Type B pancreatic cell (in vitro differentiated cells): ENCODE measurements at regions not wholly inside any gene's neighbourhood (a gene's known extent, or its start where the extent isn't known, plus 50 kb on each side); places are given as distances from the start of the nearest gene placed in this dataset.

Experiments used
- DNase-seq: peaks from one replicate; pipeline ENCODE4 v3.0.0; 2021; ENCODE audit warnings: mixed read lengths; ENCODE audit not compliant: unreplicated experiment; ENCODE audit errors: extremely low spot score
- H3K27ac Mint-ChIP-seq: 2 replicates; pipeline ENCODE4 v1.8.0; 2021; ENCODE audit warnings: mild to moderate bottlenecking, mixed read lengths
- H3K27me3 Mint-ChIP-seq: 2 replicates; pipeline ENCODE4 v1.8.0; 2021; ENCODE audit warnings: mixed read lengths
- H3K36me3 Mint-ChIP-seq: 2 replicates; pipeline ENCODE4 v1.8.0; 2021; ENCODE audit warnings: mixed read lengths
- H3K4me1 Mint-ChIP-seq: one replicate; pipeline ENCODE4 v1.8.0; 2021; ENCODE audit warnings: mixed read lengths; ENCODE audit not compliant: unreplicated experiment
- H3K4me3 Mint-ChIP-seq: 2 replicates; pipeline ENCODE4 v1.8.0; 2021; ENCODE audit warnings: mild to moderate bottlenecking, mixed read lengths
- H3K9me3 Mint-ChIP-seq: 2 replicates; pipeline ENCODE4 v1.8.0; 2021; ENCODE audit warnings: mixed read lengths
- CTCF ChIP-seq: fragments of 200-600 bp; sonication (generic); conservative IDR thresholded peaks from 2 replicates; pipeline ENCODE4 v1.5.0; 2021; ENCODE audit warnings: antibody characterized with exemption, mild to moderate bottlenecking

GRCh38 chr12:19925841-19926240 lies 442.5 kb upstream of the PDE3A start:
- no peak for DNase-seq
- no peaks in the 10 kb centered on the region for H3K9me3 Mint-ChIP-seq
- no peaks in the 10 kb centered on the region for H3K4me1 Mint-ChIP-seq
- no peak for TF ChIP-seq CTCF
- peaks cover 4% of the 10 kb centered on the region for H3K36me3 Mint-ChIP-seq
- no peak overlapping the region for H3K4me3 Mint-ChIP-seq
- H3K27ac Mint-ChIP-seq, result no peak overlapping the region
- H3K27me3 Mint-ChIP-seq, result no peaks in the 10 kb centered on the region

- no peaks in the 10 kb centered on the region for H3K27me3 Mint-ChIP-seq
- no peak for DNase-seq
Observed at GRCh38 chr12:19926266-19926665, 442.1 kb upstream of the PDE3A start.

GRCh38 chr12:19927661-19928060 lies 440.7 kb upstream of the PDE3A start:
- H3K4me3 Mint-ChIP-seq, result no peak overlapping the region
- H3K36me3 Mint-ChIP-seq, result no peaks in the 10 kb centered on the region
- H3K4me1 Mint-ChIP-seq, result peaks cover 4% of the 10 kb centered on the region
- no peak overlapping the region for H3K27ac Mint-ChIP-seq
- H3K9me3 Mint-ChIP-seq, result no peaks in the 10 kb centered on the region
- no peak for TF ChIP-seq CTCF
- H3K27me3 Mint-ChIP-seq, result peaks cover 3% of the 10 kb centered on the region
- no peak for DNase-seq

More at GRCh38 chr12:19926266-19926665, 442.1 kb upstream of the PDE3A start:
- no peak for TF ChIP-seq CTCF
- H3K9me3 Mint-ChIP-seq, result no peaks in the 10 kb centered on the region
- H3K36me3 Mint-ChIP-seq, result peaks cover 4% of the 10 kb centered on the region
- no peak overlapping the region for H3K27ac Mint-ChIP-seq
- H3K4me3 Mint-ChIP-seq, result no peak overlapping the region
- no peaks in the 10 kb centered on the region for H3K4me1 Mint-ChIP-seq

GRCh38 chr12:19932413-19932812 lies 435.9 kb upstream of the PDE3A start:
- peaks cover 4% of the 10 kb centered on the region for H3K9me3 Mint-ChIP-seq
- no peak for TF ChIP-seq CTCF
- no peak for DNase-seq
- no peak overlapping the region for H3K4me3 Mint-ChIP-seq
- no peak overlapping the region for H3K27ac Mint-ChIP-seq
- peaks cover 4% of the 10 kb centered on the region for H3K4me1 Mint-ChIP-seq
- H3K27me3 Mint-ChIP-seq, result peaks cover 10% of the 10 kb centered on the region
- H3K36me3 Mint-ChIP-seq, result no peaks in the 10 kb centered on the region

GRCh38 chr12:19933924-19934323 lies 434.4 kb upstream of the PDE3A start:
- H3K27ac Mint-ChIP-seq, result no peak overlapping the region
- no peak for DNase-seq
- H3K27me3 Mint-ChIP-seq, result peaks cover 13% of the 10 kb centered on the region
- H3K36me3 Mint-ChIP-seq, result no peaks in the 10 kb centered on the region
- TF ChIP-seq CTCF, result no peak
- H3K9me3 Mint-ChIP-seq, result peaks cover 4% of the 10 kb centered on the region
- no peak overlapping the region for H3K4me3 Mint-ChIP-seq
- peaks cover 4% of the 10 kb centered on the region for H3K4me1 Mint-ChIP-seq

GRCh38 chr12:19937161-19937560 lies 431.2 kb upstream of the PDE3A start:
- peaks cover 11% of the 10 kb centered on the region for H3K27me3 Mint-ChIP-seq
- DNase-seq, result no peak
- peaks cover 2% of the 10 kb centered on the region for H3K4me1 Mint-ChIP-seq
- no peak overlapping the region for H3K4me3 Mint-ChIP-seq
- TF ChIP-seq CTCF, result no peak
- H3K36me3 Mint-ChIP-seq, result no peaks in the 10 kb centered on the region
- H3K27ac Mint-ChIP-seq, result no peak overlapping the region
- peaks cover 4% of the 10 kb centered on the region for H3K9me3 Mint-ChIP-seq
